A549 (cell line): ENCODE measurements at regions not wholly inside any gene's neighbourhood (a gene's known extent, or its start where the extent isn't known, plus 50 kb on each side); places are given as distances from the start of the nearest gene placed in this dataset.

Experiments
- EP300 ChIP-seq, 2 experiments: fragments of >200 bp; sonication (Bioruptor Twin); formaldehyde crosslinking; IDR thresholded peaks; 2 replicates in 1 of 2; 3 replicates in 1 of 2; pipeline ENCODE4 v1.6.1; 2016 to 2017
- KDM1A ChIP-seq: fragments of 200-600 bp; sonication (generic); IDR thresholded peaks from 2 replicates; pipeline ENCODE4 v1.6.1; 2016; ENCODE audit warnings: low read depth, mild to moderate bottlenecking
- MYC ChIP-seq: IDR thresholded peaks from 2 replicates; pipeline ENCODE4 v1.6.1; 2012; ENCODE audit warnings: mild to moderate bottlenecking, inconsistent platforms, low read length, improper control_type of control experiment, borderline replicate concordance
- POLR2A ChIP-seq: IDR thresholded peaks from 2 replicates; pipeline ENCODE4 v1.6.1; 2012; ENCODE audit warnings: mild to moderate bottlenecking, low read length
- RAD21 ChIP-seq, 2 experiments: fragments of >200 bp in 1 of 2; sonication (Bioruptor Twin) in 1 of 2; formaldehyde crosslinking in 1 of 2; IDR thresholded peaks in 1 of 2; conservative IDR thresholded peaks in 1 of 2; 2 replicates in 1 of 2; 3 replicates in 1 of 2; pipeline ENCODE4 v1.6.1; 2012 to 2018; ENCODE audit warnings: inconsistent platforms in 1 of 2
- RARB ChIP-seq: fragments of 250-450 bp; sonication (Bioruptor Pico); IDR thresholded peaks from 2 replicates; pipeline ENCODE4 v1.8.0; 2021; ENCODE audit warnings: mild to moderate bottlenecking, moderate library complexity
- RCOR1 ChIP-seq: fragments of 150-350 bp; IDR thresholded peaks from 2 replicates; pipeline ENCODE4 v1.6.1; 2014; ENCODE audit warnings: antibody characterized with exemption, low read length, low read depth
- SREBF2 ChIP-seq: fragments of 450-650 bp; IDR thresholded peaks from 2 replicates; pipeline ENCODE4 v1.6.1; 2014; ENCODE audit warnings: mild to moderate bottlenecking, moderate library complexity
- TP53 ChIP-seq: fragments of 250-450 bp; sonication (Bioruptor Pico); IDR thresholded peaks from 2 replicates; pipeline ENCODE4 v1.5.0; 2021; ENCODE audit warnings: mild to moderate bottlenecking, moderate library complexity
- TF ChIP-seq, protein P1 (sequence below): fragments of 200-600 bp; sonication (generic); IDR thresholded peaks from 2 replicates; pipeline ENCODE4 v1.6.1; 2016; ENCODE audit warnings: antibody characterized with exemption, mild to moderate bottlenecking, moderate library complexity
- TF ChIP-seq, protein P2 (sequence below): fragments of >200 bp; sonication (Bioruptor Twin); formaldehyde crosslinking; IDR thresholded peaks from 3 replicates; pipeline ENCODE4 v1.5.1; 2016
- TF ChIP-seq, protein P3 (sequence below): IDR thresholded peaks from 2 replicates; pipeline ENCODE4 v1.6.1; 2012

DNA sequence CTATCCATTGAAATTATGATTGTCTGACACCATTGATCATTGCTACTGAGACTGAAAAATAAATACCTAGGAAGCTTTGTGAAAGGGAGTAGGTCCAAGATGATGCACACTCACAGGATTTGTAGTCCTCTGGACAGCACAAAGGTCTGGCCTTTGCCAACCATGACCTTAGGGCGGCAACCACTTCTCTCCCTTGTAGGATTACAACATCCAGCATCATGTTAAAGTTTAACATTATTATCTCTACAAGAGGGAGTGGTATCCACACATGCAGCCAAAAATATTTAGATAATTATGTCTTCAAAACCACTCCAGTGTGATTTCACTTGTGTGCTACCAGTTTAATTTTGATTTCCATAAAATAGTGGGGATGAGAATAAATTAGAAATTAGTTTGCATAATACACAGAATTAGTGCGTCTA lies 51.1 kb upstream of the NHSL1 start:
- TF ChIP-seq, protein P1, sequence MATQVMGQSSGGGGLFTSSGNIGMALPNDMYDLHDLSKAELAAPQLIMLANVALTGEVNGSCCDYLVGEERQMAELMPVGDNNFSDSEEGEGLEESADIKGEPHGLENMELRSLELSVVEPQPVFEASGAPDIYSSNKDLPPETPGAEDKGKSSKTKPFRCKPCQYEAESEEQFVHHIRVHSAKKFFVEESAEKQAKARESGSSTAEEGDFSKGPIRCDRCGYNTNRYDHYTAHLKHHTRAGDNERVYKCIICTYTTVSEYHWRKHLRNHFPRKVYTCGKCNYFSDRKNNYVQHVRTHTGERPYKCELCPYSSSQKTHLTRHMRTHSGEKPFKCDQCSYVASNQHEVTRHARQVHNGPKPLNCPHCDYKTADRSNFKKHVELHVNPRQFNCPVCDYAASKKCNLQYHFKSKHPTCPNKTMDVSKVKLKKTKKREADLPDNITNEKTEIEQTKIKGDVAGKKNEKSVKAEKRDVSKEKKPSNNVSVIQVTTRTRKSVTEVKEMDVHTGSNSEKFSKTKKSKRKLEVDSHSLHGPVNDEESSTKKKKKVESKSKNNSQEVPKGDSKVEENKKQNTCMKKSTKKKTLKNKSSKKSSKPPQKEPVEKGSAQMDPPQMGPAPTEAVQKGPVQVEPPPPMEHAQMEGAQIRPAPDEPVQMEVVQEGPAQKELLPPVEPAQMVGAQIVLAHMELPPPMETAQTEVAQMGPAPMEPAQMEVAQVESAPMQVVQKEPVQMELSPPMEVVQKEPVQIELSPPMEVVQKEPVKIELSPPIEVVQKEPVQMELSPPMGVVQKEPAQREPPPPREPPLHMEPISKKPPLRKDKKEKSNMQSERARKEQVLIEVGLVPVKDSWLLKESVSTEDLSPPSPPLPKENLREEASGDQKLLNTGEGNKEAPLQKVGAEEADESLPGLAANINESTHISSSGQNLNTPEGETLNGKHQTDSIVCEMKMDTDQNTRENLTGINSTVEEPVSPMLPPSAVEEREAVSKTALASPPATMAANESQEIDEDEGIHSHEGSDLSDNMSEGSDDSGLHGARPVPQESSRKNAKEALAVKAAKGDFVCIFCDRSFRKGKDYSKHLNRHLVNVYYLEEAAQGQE, result no peak
- TF ChIP-seq MYC, result no peak
- TF ChIP-seq, protein P2, sequence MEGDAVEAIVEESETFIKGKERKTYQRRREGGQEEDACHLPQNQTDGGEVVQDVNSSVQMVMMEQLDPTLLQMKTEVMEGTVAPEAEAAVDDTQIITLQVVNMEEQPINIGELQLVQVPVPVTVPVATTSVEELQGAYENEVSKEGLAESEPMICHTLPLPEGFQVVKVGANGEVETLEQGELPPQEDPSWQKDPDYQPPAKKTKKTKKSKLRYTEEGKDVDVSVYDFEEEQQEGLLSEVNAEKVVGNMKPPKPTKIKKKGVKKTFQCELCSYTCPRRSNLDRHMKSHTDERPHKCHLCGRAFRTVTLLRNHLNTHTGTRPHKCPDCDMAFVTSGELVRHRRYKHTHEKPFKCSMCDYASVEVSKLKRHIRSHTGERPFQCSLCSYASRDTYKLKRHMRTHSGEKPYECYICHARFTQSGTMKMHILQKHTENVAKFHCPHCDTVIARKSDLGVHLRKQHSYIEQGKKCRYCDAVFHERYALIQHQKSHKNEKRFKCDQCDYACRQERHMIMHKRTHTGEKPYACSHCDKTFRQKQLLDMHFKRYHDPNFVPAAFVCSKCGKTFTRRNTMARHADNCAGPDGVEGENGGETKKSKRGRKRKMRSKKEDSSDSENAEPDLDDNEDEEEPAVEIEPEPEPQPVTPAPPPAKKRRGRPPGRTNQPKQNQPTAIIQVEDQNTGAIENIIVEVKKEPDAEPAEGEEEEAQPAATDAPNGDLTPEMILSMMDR, result no peak
- TF ChIP-seq TP53 (CRISPR knock-in tag), result no peak
- TF ChIP-seq, protein P3, sequence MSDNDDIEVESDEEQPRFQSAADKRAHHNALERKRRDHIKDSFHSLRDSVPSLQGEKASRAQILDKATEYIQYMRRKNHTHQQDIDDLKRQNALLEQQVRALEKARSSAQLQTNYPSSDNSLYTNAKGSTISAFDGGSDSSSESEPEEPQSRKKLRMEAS, result no peak
- TF ChIP-seq KDM1A, result no peak
- no peak for TF ChIP-seq RARB (CRISPR knock-in tag)
- no peak for TF ChIP-seq SREBF2
- no peak for TF ChIP-seq RCOR1
- no peak for TF ChIP-seq EP300 (IDR thresholded peaks at IDR 0.05)
- TF ChIP-seq RAD21 (conservative IDR thresholded peaks at IDR 0.05 in 1 of 2, IDR thresholded peaks at IDR 0.05 in 1 of 2), result no peak
- TF ChIP-seq POLR2A, result no peak
